ENCODE measurements at regions not wholly inside any gene's neighbourhood (a gene's known extent, or its start where the extent isn't known, plus 50 kb on each side); places are given as distances from the start of the nearest gene placed in this dataset.

- H3K4me1 ChIP-seq (ENCODE audit: control insufficient read depth in 1 of 2, insufficient read depth in 2 of 2, low read length in 2 of 2): no peaks in the 10 kb centered on the region
- no peak overlapping the region for H3K4me3 ChIP-seq (ENCODE audit: low read depth in 1 of 2, low read length in 2 of 2)
- no peaks in the 10 kb centered on the region for H3K27me3 ChIP-seq (ENCODE audit: control insufficient read depth in 1 of 2, insufficient read depth in 2 of 2, low read length in 2 of 2)
- H3K27ac ChIP-seq (ENCODE audit: low read depth, low read length): no peak overlapping the region
- H3K36me3 ChIP-seq (ENCODE audit: control insufficient read depth in 1 of 2, insufficient read depth in 2 of 2, low read length in 2 of 2): no peaks in the 10 kb centered on the region
- H3K9ac ChIP-seq (ENCODE audit: low read depth in 1 of 2, low read length in 2 of 2): no peak overlapping the region
- no peaks in the 10 kb centered on the region for H3K9me3 ChIP-seq (ENCODE audit: control insufficient read depth in 1 of 2, low read length in 2 of 2)
Observed at GRCh38 chr18:64331419-64331818, 182.5 kb upstream of the LINC00305 start.

- Histone ChIP-seq H3K9me3 (ENCODE audit: control insufficient read depth in 1 of 2, low read length in 2 of 2) (no peaks in the 10 kb centered on the region), H3K4me1 (ENCODE audit: control insufficient read depth in 1 of 2, insufficient read depth in 2 of 2, low read length in 2 of 2) (no peaks in the 10 kb centered on the region), H3K27ac (ENCODE audit: low read depth, low read length) (no peak overlapping the region), H3K4me3 (ENCODE audit: low read depth in 1 of 2, low read length in 2 of 2) (no peak overlapping the region), H3K27me3 (ENCODE audit: control insufficient read depth in 1 of 2, insufficient read depth in 2 of 2, low read length in 2 of 2) (no peaks in the 10 kb centered on the region), H3K36me3 (ENCODE audit: control insufficient read depth in 1 of 2, insufficient read depth in 2 of 2, low read length in 2 of 2) (no peaks in the 10 kb centered on the region), H3K9ac (ENCODE audit: low read depth in 1 of 2, low read length in 2 of 2) (no peak overlapping the region)
Observed at GRCh38 chr18:64330931-64331330, 182.0 kb upstream of the LINC00305 start.

GRCh38 chr18:64330161-64330560 lies 181.3 kb upstream of the LINC00305 start:
- Histone ChIP-seq H3K9ac (ENCODE audit: low read depth in 1 of 2, low read length in 2 of 2) (no peak overlapping the region), H3K36me3 (ENCODE audit: control insufficient read depth in 1 of 2, insufficient read depth in 2 of 2, low read length in 2 of 2) (no peaks in the 10 kb centered on the region), H3K27ac (ENCODE audit: low read depth, low read length) (no peak overlapping the region), H3K9me3 (ENCODE audit: control insufficient read depth in 1 of 2, low read length in 2 of 2) (no peaks in the 10 kb centered on the region), H3K4me1 (ENCODE audit: control insufficient read depth in 1 of 2, insufficient read depth in 2 of 2, low read length in 2 of 2) (no peaks in the 10 kb centered on the region), H3K27me3 (ENCODE audit: control insufficient read depth in 1 of 2, insufficient read depth in 2 of 2, low read length in 2 of 2) (no peaks in the 10 kb centered on the region), H3K4me3 (ENCODE audit: low read depth in 1 of 2, low read length in 2 of 2) (no peak overlapping the region)

- H3K4me1 ChIP-seq (ENCODE audit: control insufficient read depth in 1 of 2, insufficient read depth in 2 of 2, low read length in 2 of 2): no peaks in the 10 kb centered on the region
- no peak overlapping the region for H3K9ac ChIP-seq (ENCODE audit: low read depth in 1 of 2, low read length in 2 of 2)
- no peak overlapping the region for H3K4me3 ChIP-seq (ENCODE audit: low read depth in 1 of 2, low read length in 2 of 2)
- no peak overlapping the region for H3K27ac ChIP-seq (ENCODE audit: low read depth, low read length)
- H3K36me3 ChIP-seq (ENCODE audit: control insufficient read depth in 1 of 2, insufficient read depth in 2 of 2, low read length in 2 of 2): no peaks in the 10 kb centered on the region
- H3K27me3 ChIP-seq (ENCODE audit: control insufficient read depth in 1 of 2, insufficient read depth in 2 of 2, low read length in 2 of 2): no peaks in the 10 kb centered on the region
- H3K9me3 ChIP-seq (ENCODE audit: control insufficient read depth in 1 of 2, low read length in 2 of 2): no peaks in the 10 kb centered on the region
Observed at GRCh38 chr18:64322189-64322588, 173.3 kb upstream of the LINC00305 start.

GRCh38 chr18:64318547-64318946 lies 169.7 kb upstream of the LINC00305 start:
- Histone ChIP-seq H3K4me3 (ENCODE audit: low read depth in 1 of 2, low read length in 2 of 2) (no peak overlapping the region), H3K9me3 (ENCODE audit: control insufficient read depth in 1 of 2, low read length in 2 of 2) (no peaks in the 10 kb centered on the region), H3K4me1 (ENCODE audit: control insufficient read depth in 1 of 2, insufficient read depth in 2 of 2, low read length in 2 of 2) (no peaks in the 10 kb centered on the region), H3K36me3 (ENCODE audit: control insufficient read depth in 1 of 2, insufficient read depth in 2 of 2, low read length in 2 of 2) (no peaks in the 10 kb centered on the region), H3K27me3 (ENCODE audit: control insufficient read depth in 1 of 2, insufficient read depth in 2 of 2, low read length in 2 of 2) (no peaks in the 10 kb centered on the region), H3K27ac (ENCODE audit: low read depth, low read length) (no peak overlapping the region), H3K9ac (ENCODE audit: low read depth in 1 of 2, low read length in 2 of 2) (no peak overlapping the region)

- Histone ChIP-seq H3K9ac (ENCODE audit: low read depth in 1 of 2, low read length in 2 of 2) (no peak overlapping the region), H3K4me1 (ENCODE audit: control insufficient read depth in 1 of 2, insufficient read depth in 2 of 2, low read length in 2 of 2) (no peaks in the 10 kb centered on the region), H3K27ac (ENCODE audit: low read depth, low read length) (no peak overlapping the region), H3K36me3 (ENCODE audit: control insufficient read depth in 1 of 2, insufficient read depth in 2 of 2, low read length in 2 of 2) (no peaks in the 10 kb centered on the region), H3K9me3 (ENCODE audit: control insufficient read depth in 1 of 2, low read length in 2 of 2) (no peaks in the 10 kb centered on the region), H3K27me3 (ENCODE audit: control insufficient read depth in 1 of 2, insufficient read depth in 2 of 2, low read length in 2 of 2) (no peaks in the 10 kb centered on the region), H3K4me3 (ENCODE audit: low read depth in 1 of 2, low read length in 2 of 2) (no peak overlapping the region)
Observed at GRCh38 chr18:64311859-64312258, 163.0 kb upstream of the LINC00305 start.

- no peak overlapping the region for H3K4me3 ChIP-seq (ENCODE audit: low read depth in 1 of 2, low read length in 2 of 2)
- H3K27me3 ChIP-seq (ENCODE audit: control insufficient read depth in 1 of 2, insufficient read depth in 2 of 2, low read length in 2 of 2): no peaks in the 10 kb centered on the region
- H3K36me3 ChIP-seq (ENCODE audit: control insufficient read depth in 1 of 2, insufficient read depth in 2 of 2, low read length in 2 of 2): no peaks in the 10 kb centered on the region
- no peak overlapping the region for H3K9ac ChIP-seq (ENCODE audit: low read depth in 1 of 2, low read length in 2 of 2)
- no peak overlapping the region for H3K27ac ChIP-seq (ENCODE audit: low read depth, low read length)
- no peaks in the 10 kb centered on the region for H3K9me3 ChIP-seq (ENCODE audit: control insufficient read depth in 1 of 2, low read length in 2 of 2)
- no peaks in the 10 kb centered on the region for H3K4me1 ChIP-seq (ENCODE audit: control insufficient read depth in 1 of 2, insufficient read depth in 2 of 2, low read length in 2 of 2)
Observed at GRCh38 chr18:64295839-64296238, 147.0 kb upstream of the LINC00305 start.

GRCh38 chr18:64294967-64295366 lies 146.1 kb upstream of the LINC00305 start:
- no peaks in the 10 kb centered on the region for H3K9me3 ChIP-seq (ENCODE audit: control insufficient read depth in 1 of 2, low read length in 2 of 2)
- H3K9ac ChIP-seq (ENCODE audit: low read depth in 1 of 2, low read length in 2 of 2): no peak overlapping the region
- no peaks in the 10 kb centered on the region for H3K36me3 ChIP-seq (ENCODE audit: control insufficient read depth in 1 of 2, insufficient read depth in 2 of 2, low read length in 2 of 2)
- H3K4me1 ChIP-seq (ENCODE audit: control insufficient read depth in 1 of 2, insufficient read depth in 2 of 2, low read length in 2 of 2): no peaks in the 10 kb centered on the region
- no peaks in the 10 kb centered on the region for H3K27me3 ChIP-seq (ENCODE audit: control insufficient read depth in 1 of 2, insufficient read depth in 2 of 2, low read length in 2 of 2)
- H3K27ac ChIP-seq (ENCODE audit: low read depth, low read length): no peak overlapping the region
- H3K4me3 ChIP-seq (ENCODE audit: low read depth in 1 of 2, low read length in 2 of 2): no peak overlapping the region

GRCh38 chr18:64288432-64288831 lies 139.5 kb upstream of the LINC00305 start:
- Histone ChIP-seq H3K9ac (ENCODE audit: low read depth in 1 of 2, low read length in 2 of 2) (no peak overlapping the region), H3K9me3 (ENCODE audit: control insufficient read depth in 1 of 2, low read length in 2 of 2) (no peaks in the 10 kb centered on the region), H3K36me3 (ENCODE audit: control insufficient read depth in 1 of 2, insufficient read depth in 2 of 2, low read length in 2 of 2) (no peaks in the 10 kb centered on the region), H3K27me3 (ENCODE audit: control insufficient read depth in 1 of 2, insufficient read depth in 2 of 2, low read length in 2 of 2) (no peaks in the 10 kb centered on the region), H3K27ac (ENCODE audit: low read depth, low read length) (no peak overlapping the region), H3K4me3 (ENCODE audit: low read depth in 1 of 2, low read length in 2 of 2) (no peak overlapping the region), H3K4me1 (ENCODE audit: control insufficient read depth in 1 of 2, insufficient read depth in 2 of 2, low read length in 2 of 2) (no peaks in the 10 kb centered on the region)

- Histone ChIP-seq H3K4me3 (ENCODE audit: low read depth in 1 of 2, low read length in 2 of 2) (no peak overlapping the region), H3K27ac (ENCODE audit: low read depth, low read length) (no peak overlapping the region), H3K27me3 (ENCODE audit: control insufficient read depth in 1 of 2, insufficient read depth in 2 of 2, low read length in 2 of 2) (no peaks in the 10 kb centered on the region), H3K36me3 (ENCODE audit: control insufficient read depth in 1 of 2, insufficient read depth in 2 of 2, low read length in 2 of 2) (no peaks in the 10 kb centered on the region), H3K4me1 (ENCODE audit: control insufficient read depth in 1 of 2, insufficient read depth in 2 of 2, low read length in 2 of 2) (no peaks in the 10 kb centered on the region), H3K9ac (ENCODE audit: low read depth in 1 of 2, low read length in 2 of 2) (no peak overlapping the region), H3K9me3 (ENCODE audit: control insufficient read depth in 1 of 2, low read length in 2 of 2) (no peaks in the 10 kb centered on the region)
Observed at GRCh38 chr18:64287926-64288325, 139.0 kb upstream of the LINC00305 start.

GRCh38 chr18:64283059-64283458 lies 134.2 kb upstream of the LINC00305 start:
- H3K4me3 ChIP-seq (ENCODE audit: low read depth in 1 of 2, low read length in 2 of 2): no peak overlapping the region
- no peaks in the 10 kb centered on the region for H3K36me3 ChIP-seq (ENCODE audit: control insufficient read depth in 1 of 2, insufficient read depth in 2 of 2, low read length in 2 of 2)
- H3K9me3 ChIP-seq (ENCODE audit: control insufficient read depth in 1 of 2, low read length in 2 of 2): peaks cover 0 to 10% of the 10 kb centered on the region in 2 donors
- no peak overlapping the region for H3K9ac ChIP-seq (ENCODE audit: low read depth in 1 of 2, low read length in 2 of 2)
- no peaks in the 10 kb centered on the region for H3K4me1 ChIP-seq (ENCODE audit: control insufficient read depth in 1 of 2, insufficient read depth in 2 of 2, low read length in 2 of 2)
- H3K27me3 ChIP-seq (ENCODE audit: control insufficient read depth in 1 of 2, insufficient read depth in 2 of 2, low read length in 2 of 2): no peaks in the 10 kb centered on the region
- no peak overlapping the region for H3K27ac ChIP-seq (ENCODE audit: low read depth, low read length)

Data from duodenal mucosa (tissue), 2 donors.